Prostate gland (tissue), 2 donors: ENCODE measurements at regions not wholly inside any gene's neighbourhood (a gene's known extent, or its start where the extent isn't known, plus 50 kb on each side); places are given as distances from the start of the nearest gene placed in this dataset.
"Not testable (repeated sequence)": the region's sequence is repeated elsewhere in the genome, so short reads cannot be mapped to it uniquely, and the experiment has no call there.

ENCODE experiments used
- POLR2A ChIP-seq: fragments of 450-650 bp; IDR thresholded peaks from one replicate; pipeline ENCODE4 v1.6.1; 2016; ENCODE audit warnings: antibody characterized with exemption, mild to moderate bottlenecking
- POLR2AphosphoS5 ChIP-seq: sonication (generic); formaldehyde crosslinking; IDR thresholded peaks from one replicate; pipeline ENCODE4 v1.6.1; 2017; ENCODE audit warnings: antibody characterized with exemption
- TF ChIP-seq, protein P1 (sequence below), 4 experiments: fragments of 200-600 bp in 2 of 4; fragments of 450-650 bp in 2 of 4; sonication (generic) in 2 of 4; IDR thresholded peaks; 1 replicate in 3 of 4; 2 replicates in 1 of 4; pipeline ENCODE4 v1.5.1; 2016 to 2019; ENCODE audit warnings: antibody characterized with exemption in 4 of 4, mild to moderate bottlenecking in 2 of 4, moderate library complexity in 2 of 4

DNA sequence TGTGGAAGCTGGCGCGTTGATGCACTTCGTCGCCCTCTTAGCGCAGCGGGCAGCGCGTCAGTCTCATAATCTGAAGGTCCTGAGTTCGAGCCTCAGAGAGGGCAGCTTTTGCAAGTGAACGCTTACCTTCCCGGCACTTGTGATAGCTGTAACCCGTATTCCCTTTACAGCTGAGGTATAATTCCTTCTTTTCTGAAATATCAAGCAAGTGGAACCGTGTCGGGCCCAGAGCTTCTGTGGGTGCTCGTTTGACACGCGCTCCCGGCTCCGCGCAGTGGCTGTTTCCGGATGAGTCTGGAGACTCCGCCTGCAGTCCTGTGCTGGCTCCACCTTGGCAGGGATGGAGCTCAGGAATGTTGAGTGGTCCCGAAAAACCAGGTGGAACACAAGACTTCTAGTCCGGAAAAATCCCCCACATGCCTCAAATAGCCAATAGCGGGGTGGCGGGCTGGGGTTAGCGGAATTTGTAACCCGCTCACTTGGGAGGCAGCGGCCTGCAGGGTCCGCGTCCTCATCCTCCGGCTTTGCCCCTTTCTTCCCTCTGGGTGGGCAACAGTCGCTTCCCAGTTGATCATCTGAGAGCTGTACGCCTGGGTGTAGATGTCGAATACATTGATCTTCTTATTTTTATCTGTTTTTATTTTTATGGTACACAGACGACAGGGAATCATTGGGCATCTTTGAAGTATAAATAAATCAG, 106.8 kb upstream of the ZNF322 start:
- TF ChIP-seq POLR2A, POLR2AphosphoS5: not testable (repeated sequence)
- TF ChIP-seq, protein P1, sequence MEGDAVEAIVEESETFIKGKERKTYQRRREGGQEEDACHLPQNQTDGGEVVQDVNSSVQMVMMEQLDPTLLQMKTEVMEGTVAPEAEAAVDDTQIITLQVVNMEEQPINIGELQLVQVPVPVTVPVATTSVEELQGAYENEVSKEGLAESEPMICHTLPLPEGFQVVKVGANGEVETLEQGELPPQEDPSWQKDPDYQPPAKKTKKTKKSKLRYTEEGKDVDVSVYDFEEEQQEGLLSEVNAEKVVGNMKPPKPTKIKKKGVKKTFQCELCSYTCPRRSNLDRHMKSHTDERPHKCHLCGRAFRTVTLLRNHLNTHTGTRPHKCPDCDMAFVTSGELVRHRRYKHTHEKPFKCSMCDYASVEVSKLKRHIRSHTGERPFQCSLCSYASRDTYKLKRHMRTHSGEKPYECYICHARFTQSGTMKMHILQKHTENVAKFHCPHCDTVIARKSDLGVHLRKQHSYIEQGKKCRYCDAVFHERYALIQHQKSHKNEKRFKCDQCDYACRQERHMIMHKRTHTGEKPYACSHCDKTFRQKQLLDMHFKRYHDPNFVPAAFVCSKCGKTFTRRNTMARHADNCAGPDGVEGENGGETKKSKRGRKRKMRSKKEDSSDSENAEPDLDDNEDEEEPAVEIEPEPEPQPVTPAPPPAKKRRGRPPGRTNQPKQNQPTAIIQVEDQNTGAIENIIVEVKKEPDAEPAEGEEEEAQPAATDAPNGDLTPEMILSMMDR (IDR thresholded peaks at IDR 0.05): not testable (repeated sequence)
